LNCAP (cell line): ENCODE measurements at regions not wholly inside any gene's neighbourhood (a gene's known extent, or its start where the extent isn't known, plus 50 kb on each side); places are given as distances from the start of the nearest gene placed in this dataset.

Source experiments
- TF ChIP-seq, protein P1 (sequence below): fragments of 450-650 bp; IDR thresholded peaks from 2 replicates; pipeline ENCODE4 v1.5.1; 2017; ENCODE audit warnings: mild to moderate bottlenecking

DNA sequence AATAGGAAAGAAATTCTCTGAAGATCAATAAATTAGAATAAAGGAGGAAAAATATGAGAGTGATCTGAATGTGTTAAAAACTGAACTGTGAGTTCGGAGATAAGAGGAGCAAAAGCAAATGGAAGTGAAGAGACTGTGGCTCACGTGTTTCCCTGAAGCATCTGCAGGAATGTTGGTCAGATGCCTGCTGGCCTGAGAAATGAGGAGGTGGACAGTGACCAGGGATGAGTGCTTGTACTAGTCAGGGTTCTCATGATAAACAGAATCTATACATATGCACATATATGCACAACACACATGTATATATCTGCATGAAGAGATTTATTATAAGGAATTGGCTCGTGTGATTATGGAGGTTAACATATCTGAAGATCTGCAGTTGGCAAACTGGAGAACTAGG, 103.4 kb upstream of the TIAM1 start:
- TF ChIP-seq, protein P1, sequence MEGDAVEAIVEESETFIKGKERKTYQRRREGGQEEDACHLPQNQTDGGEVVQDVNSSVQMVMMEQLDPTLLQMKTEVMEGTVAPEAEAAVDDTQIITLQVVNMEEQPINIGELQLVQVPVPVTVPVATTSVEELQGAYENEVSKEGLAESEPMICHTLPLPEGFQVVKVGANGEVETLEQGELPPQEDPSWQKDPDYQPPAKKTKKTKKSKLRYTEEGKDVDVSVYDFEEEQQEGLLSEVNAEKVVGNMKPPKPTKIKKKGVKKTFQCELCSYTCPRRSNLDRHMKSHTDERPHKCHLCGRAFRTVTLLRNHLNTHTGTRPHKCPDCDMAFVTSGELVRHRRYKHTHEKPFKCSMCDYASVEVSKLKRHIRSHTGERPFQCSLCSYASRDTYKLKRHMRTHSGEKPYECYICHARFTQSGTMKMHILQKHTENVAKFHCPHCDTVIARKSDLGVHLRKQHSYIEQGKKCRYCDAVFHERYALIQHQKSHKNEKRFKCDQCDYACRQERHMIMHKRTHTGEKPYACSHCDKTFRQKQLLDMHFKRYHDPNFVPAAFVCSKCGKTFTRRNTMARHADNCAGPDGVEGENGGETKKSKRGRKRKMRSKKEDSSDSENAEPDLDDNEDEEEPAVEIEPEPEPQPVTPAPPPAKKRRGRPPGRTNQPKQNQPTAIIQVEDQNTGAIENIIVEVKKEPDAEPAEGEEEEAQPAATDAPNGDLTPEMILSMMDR, result no peak

DNA sequence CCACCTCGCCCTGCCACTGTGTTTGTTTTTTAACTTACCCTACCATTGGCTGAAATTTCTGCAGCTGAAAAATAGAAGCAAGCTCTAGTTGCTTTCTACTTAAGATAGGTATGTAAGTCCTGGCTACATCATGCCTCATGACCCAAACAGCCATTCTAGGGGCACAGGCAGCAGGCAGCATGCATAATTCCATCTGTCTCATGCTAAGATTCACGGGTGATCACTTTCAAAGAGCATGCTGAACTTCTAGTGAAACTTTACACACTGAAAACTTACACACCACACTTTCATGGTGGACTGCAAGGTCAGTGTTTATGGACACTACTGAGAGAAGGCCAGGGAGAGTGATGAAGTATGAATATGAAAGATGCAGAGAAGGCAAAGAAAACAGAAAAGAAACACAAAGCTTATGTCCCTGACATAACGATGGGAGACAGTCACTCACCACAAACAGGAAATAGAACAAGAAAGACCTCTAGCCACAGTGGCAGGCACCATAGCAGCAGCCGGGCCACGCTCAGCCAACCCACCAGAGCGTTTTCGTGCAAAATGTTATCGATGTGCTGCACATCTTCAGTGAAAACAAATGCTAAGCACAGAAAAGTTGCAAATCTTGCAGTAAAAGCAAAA, 102.3 kb upstream of the TIAM1 start:
- TF ChIP-seq, protein P1, result no peak

DNA sequence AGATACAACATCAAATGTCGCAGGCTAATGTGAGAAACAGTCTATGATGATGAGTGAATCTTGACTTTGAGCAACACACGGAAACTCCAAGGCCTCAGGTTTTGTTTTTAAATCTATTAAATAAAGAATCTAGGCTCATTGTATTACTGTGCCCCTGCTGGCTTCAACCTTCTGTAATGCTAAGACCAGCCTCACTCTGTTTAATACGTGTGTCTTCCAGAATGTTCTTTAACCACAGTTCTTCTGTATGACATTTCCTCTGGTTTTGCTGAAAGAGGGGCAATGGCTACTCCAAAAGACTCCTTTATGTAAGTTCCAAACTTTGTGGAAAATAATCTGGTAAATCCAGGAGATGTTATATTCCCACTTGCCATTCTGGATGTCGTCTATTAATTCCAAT, 101.1 kb upstream of the TIAM1 start:
- TF ChIP-seq, protein P1, result no peak

DNA sequence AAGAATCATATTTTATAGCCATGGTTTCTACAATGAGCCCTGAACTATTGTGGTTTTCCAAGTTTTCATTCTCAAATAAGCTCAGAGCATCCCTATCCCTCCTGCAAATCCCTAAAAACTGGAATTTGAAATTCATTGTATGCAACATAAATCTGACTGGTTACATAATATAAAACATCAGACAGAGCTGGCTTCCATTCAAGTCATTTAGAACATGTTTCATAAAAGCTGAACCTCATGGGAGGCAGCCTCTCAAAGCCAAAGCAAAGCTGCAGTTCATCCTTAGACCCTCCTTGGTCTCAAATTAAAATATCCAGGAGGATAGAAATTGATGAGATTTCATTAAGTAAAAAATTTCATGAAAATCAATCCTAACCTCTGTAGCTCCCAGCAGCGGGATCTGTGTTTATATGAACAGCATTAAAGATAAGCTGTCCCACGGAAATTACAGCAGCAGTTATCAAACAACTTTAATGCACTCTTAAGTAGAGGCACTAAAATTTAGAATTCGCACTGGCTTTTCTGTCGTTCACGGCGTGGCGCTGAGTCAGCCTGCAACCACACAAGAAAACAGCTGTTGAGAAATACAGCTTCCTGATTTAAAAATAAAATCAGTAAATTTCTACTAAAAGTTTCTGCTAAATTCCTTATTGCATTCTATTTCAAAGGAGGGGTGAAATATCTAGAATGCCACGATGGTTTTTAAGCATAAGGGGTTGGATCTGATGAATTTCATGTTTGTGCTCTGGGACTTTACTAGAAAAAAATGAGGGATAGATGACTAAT, 99.9 kb upstream of the TIAM1 start:
- TF ChIP-seq, protein P1, result no peak

DNA sequence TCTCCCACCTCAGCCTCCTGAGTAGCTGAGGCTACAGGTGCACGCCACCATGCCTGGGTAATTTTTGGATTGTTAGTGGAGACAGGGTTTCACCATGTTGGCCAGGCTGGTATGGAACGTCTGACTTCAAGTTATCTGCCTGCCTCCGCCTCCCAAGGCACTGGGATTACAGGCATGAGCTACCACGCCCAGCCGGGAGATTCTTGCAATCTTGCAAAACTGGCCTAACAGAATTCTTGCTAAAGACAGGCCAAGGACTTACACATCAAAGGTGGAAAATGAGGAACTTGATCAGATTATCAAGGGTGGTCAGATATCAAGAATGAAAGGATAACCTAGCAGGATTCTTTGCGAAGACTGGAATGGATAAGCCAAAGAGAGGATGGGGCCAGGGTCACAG, 98.3 kb upstream of the TIAM1 start:
- TF ChIP-seq, protein P1, result no peak

DNA sequence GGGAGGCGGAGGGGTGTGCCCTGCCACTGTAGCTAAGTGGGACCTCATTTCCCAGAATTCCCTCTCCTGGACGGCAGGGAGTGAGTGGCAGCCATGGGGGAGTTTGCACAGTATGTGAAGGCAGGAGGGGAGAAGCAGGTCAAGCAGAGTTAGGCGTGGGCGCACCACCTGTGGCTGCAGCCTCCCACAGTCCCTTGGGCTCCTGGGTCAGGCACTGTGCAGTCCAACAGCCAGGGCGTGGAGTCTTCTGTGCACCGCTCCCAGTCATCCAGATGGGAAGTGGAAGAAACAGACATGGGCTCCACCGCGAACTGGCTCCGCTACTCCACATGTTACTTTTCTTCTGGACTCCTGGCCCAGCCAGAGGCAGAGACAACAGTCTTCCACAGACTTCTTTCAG, 85.4 kb upstream of the TIAM1 start:
- TF ChIP-seq, protein P1, result no peak

DNA sequence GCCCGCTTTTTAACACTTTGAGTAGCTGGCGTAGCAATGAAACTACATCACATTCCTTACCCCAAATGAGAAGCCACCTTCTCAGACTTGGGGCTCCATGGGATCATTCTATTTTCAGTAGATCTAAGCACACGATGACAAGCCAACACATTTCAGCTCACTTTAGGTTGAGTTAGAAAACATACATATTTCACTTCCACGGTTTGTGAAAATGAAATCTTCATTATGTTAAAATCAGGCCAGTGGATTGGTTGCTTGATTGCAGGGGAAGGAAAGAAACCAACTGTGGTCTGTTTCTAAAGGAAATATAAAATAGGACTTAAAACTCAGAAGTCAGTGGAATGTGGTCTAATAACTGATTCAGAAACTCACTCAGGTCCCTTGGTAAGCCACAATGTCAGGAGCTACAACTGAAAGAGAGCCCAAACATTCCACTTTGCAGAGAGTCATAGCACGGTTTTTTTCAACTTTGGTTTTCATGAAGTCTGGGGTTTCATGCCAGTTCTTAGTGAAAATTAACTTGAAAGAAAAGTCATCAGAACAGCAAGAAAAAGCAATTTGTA, 82.3 kb upstream of the TIAM1 start:
- TF ChIP-seq, protein P1, result no peak
